Type B pancreatic cell (in vitro differentiated cells): ENCODE measurements at regions not wholly inside any gene's neighbourhood (a gene's known extent, or its start where the extent isn't known, plus 50 kb on each side); places are given as distances from the start of the nearest gene placed in this dataset.
A peak's percentile ranks its signal among the peaks of the same experiment; 100 is the strongest.

Experiments used
- DNase-seq: peaks from one replicate; pipeline ENCODE4 v3.0.0; 2021; ENCODE audit warnings: mixed read lengths; ENCODE audit not compliant: unreplicated experiment; ENCODE audit errors: extremely low spot score
- H3K27ac Mint-ChIP-seq: 2 replicates; pipeline ENCODE4 v1.8.0; 2021; ENCODE audit warnings: mild to moderate bottlenecking, mixed read lengths
- H3K27me3 Mint-ChIP-seq: 2 replicates; pipeline ENCODE4 v1.8.0; 2021; ENCODE audit warnings: mixed read lengths
- H3K36me3 Mint-ChIP-seq: 2 replicates; pipeline ENCODE4 v1.8.0; 2021; ENCODE audit warnings: mixed read lengths
- H3K4me1 Mint-ChIP-seq: one replicate; pipeline ENCODE4 v1.8.0; 2021; ENCODE audit warnings: mixed read lengths; ENCODE audit not compliant: unreplicated experiment
- H3K4me3 Mint-ChIP-seq: 2 replicates; pipeline ENCODE4 v1.8.0; 2021; ENCODE audit warnings: mild to moderate bottlenecking, mixed read lengths
- H3K9me3 Mint-ChIP-seq: 2 replicates; pipeline ENCODE4 v1.8.0; 2021; ENCODE audit warnings: mixed read lengths
- TF ChIP-seq, protein P1 (sequence below): fragments of 200-600 bp; sonication (generic); conservative IDR thresholded peaks from 2 replicates; pipeline ENCODE4 v1.5.0; 2021; ENCODE audit warnings: antibody characterized with exemption, mild to moderate bottlenecking

DNA sequence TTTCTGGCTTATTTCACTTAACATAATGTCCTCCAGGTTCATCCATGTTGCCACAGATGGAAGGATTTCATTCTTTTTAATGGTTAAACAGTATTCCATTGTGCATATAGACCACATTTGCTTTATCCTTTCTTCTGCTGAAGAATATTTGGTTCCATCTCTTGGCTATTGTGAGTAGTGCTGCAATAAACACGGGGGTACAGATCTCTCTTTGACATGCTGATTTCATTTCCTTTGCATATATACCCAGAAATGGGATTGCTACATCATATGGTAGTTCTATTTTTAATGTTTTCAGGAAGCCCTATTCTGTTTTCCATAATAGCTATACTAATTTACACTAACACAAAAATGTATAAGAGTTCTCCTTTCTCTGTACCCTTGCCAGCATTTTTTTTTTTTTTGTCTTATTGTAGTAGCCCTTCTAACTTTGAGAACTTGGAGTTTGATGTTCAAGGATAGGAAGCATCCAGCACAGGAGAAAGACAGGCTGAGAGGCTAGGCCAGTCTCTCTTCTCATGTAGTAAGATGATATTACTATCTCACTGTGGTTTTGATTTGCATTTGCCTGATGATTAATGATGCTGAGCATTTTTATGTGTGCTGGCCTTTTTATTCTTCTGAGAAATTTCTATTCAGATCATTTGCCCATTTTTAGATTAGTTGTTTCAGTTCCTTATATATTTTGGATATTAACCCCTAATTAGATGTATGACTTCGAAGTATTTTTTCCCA, 592.2 kb upstream of the ZNF608 start:
- no peaks in the 10 kb centered on the region for H3K36me3 Mint-ChIP-seq
- H3K27ac Mint-ChIP-seq = no peak overlapping the region
- H3K4me3 Mint-ChIP-seq = no peak overlapping the region
- TF ChIP-seq, protein P1, sequence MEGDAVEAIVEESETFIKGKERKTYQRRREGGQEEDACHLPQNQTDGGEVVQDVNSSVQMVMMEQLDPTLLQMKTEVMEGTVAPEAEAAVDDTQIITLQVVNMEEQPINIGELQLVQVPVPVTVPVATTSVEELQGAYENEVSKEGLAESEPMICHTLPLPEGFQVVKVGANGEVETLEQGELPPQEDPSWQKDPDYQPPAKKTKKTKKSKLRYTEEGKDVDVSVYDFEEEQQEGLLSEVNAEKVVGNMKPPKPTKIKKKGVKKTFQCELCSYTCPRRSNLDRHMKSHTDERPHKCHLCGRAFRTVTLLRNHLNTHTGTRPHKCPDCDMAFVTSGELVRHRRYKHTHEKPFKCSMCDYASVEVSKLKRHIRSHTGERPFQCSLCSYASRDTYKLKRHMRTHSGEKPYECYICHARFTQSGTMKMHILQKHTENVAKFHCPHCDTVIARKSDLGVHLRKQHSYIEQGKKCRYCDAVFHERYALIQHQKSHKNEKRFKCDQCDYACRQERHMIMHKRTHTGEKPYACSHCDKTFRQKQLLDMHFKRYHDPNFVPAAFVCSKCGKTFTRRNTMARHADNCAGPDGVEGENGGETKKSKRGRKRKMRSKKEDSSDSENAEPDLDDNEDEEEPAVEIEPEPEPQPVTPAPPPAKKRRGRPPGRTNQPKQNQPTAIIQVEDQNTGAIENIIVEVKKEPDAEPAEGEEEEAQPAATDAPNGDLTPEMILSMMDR = no peak
- peaks cover 5% of the 10 kb centered on the region for H3K4me1 Mint-ChIP-seq
- no peaks in the 10 kb centered on the region for H3K9me3 Mint-ChIP-seq
- no peak for DNase-seq
- peaks cover 8% of the 10 kb centered on the region for H3K27me3 Mint-ChIP-seq

DNA sequence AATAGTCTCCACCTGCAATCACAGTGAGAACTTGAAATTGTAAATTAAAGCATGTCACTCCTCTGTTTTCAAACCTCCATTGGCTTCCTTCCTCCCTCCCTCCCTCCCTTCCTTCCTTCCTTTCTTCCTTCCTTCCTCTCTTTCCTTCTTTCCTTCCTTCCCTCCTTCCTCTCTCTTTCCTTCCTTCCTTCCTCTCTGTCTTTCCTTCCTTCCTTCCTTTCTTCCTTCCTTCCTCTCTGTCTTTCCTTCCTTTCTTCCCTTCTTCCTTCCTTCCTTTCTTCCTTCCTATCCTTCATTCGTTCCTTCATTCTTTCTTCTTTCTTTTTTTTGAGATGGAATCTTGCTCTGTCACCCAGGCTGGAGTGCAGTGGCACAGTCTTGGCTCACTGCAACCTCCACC, 595.0 kb upstream of the ZNF608 start:
- no peak overlapping the region for H3K27ac Mint-ChIP-seq
- TF ChIP-seq, protein P1 = no peak
- H3K27me3 Mint-ChIP-seq = peaks cover 3% of the 10 kb centered on the region
- no peak for DNase-seq
- H3K9me3 Mint-ChIP-seq = no peaks in the 10 kb centered on the region
- H3K36me3 Mint-ChIP-seq = no peaks in the 10 kb centered on the region
- no peak overlapping the region for H3K4me3 Mint-ChIP-seq
- H3K4me1 Mint-ChIP-seq = peaks cover 5% of the 10 kb centered on the region

DNA sequence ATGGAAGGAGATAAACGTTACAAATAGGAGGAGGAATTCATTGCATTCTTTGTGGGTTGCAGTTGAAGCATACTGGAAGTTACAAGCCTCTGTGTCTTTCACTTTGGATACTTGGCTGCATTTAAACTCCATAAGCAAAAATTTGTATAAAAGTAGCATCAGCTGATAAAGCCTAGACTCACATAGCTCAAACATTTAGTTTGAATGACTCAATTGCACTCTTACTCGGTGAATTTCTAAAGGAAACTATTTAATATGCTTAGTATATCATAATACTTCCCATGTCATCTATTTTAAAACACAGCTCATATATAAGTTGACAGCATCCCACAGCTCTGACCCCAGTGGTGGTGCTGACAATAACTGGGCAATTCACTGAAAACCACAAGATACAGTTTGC, 596.6 kb upstream of the ZNF608 start:
- Mint-ChIP-seq H3K9me3 (no peaks in the 10 kb centered on the region), H3K4me1 (peaks cover 14% of the 10 kb centered on the region), H3K4me3 (no peak overlapping the region), H3K27ac (no peak overlapping the region), H3K27me3 (peaks cover 3% of the 10 kb centered on the region), H3K36me3 (no peaks in the 10 kb centered on the region)
- TF ChIP-seq, protein P1 = no peak
- no peak for DNase-seq

DNA sequence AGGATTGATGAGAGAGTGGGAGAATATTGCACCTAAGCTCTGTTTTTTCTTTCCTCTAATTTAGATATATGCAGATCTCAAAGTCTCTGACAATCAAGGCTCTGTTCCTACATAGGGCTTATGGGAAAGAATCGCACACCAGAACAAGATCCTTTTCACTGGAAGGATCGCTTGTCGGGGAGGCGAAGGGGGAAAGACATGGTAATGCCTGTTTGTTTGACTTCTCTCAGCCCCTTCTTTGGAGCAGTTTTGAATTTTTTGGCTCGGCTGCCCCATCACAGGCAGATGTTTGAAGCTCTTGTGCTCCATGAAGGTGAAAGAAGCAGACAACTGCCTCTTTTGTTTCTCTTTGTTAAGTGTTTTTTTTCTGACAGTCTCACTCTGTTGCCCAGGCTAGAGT, 599.9 kb upstream of the ZNF608 start:
- H3K27ac Mint-ChIP-seq = no peak overlapping the region
- no peaks in the 10 kb centered on the region for H3K27me3 Mint-ChIP-seq
- TF ChIP-seq, protein P1 = no peak
- no peaks in the 10 kb centered on the region for H3K36me3 Mint-ChIP-seq
- H3K4me3 Mint-ChIP-seq = no peak overlapping the region
- no peak for DNase-seq
- H3K4me1 Mint-ChIP-seq = peaks cover 38% of the 10 kb centered on the region
- no peaks in the 10 kb centered on the region for H3K9me3 Mint-ChIP-seq

DNA sequence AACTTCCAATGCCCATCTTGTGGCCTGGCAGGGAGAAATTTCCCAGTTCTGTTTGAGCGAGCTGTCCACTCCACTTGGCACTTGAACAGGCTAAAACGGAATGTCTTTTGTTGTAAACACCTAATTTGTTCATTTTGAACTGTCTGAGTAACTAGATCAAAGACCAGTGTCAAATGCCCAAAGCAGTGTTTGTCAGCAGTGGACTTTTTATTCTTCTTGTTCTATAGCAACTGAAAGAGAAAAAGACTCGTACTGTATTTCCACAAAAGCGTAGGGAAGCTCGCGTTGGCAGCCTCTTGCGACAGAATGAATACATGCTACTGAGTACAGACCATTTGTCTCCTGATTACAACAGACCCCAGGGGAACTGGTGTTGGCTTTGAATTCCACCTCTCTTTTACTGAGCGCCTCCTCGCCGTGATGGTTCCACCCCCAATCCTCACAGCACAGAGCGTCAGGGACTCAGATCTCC, 601.8 kb upstream of the ZNF608 start:
- TF ChIP-seq, protein P1 = no peak
- Mint-ChIP-seq H3K27ac (peak overlapping the region; percentile 31), H3K36me3 (no peaks in the 10 kb centered on the region), H3K4me1 (peaks cover 38% of the 10 kb centered on the region), H3K27me3 (no peaks in the 10 kb centered on the region), H3K4me3 (peak overlapping the region; percentile 73), H3K9me3 (peaks cover 8% of the 10 kb centered on the region)
- DNase-seq = no peak
